Naive thymus-derived CD8-positive, alpha-beta T cell (primary cell): ENCODE measurements at regions not wholly inside any gene's neighbourhood (a gene's known extent, or its start where the extent isn't known, plus 50 kb on each side); places are given as distances from the start of the nearest gene placed in this dataset.

Experiments
- ATAC-seq, 2 donors: fragments of 150-1000 bp; cut with Tn5 transposase in 1 of 2; sonication (Bioruptor Pico), chemical (Tn5 transposase) in 1 of 2; 1 replicate in 1 of 2; 2 replicates in 1 of 2; pipeline ENCODE4 v1.10.0; 2021; ENCODE audit warnings: mild to moderate bottlenecking in 2 of 2, moderate library complexity in 2 of 2
- POLR2A ChIA-PET: fragments of 350-600 bp; sonication (Branson Sonifier 250); formaldehyde crosslinking; loops from one replicate; lab custom pipeline; 2021; ENCODE audit warnings: antibody characterized with exemption; lab: Charles Lee
- DNase-seq, 10 donors: peaks; one replicate each; pipeline versions ENCODE4 v3.0.0 to v3.0.0-alpha.2; 2020 to 2022
- H3K27ac Mint-ChIP-seq, 10 donors: one replicate each; pipeline ENCODE4 v1.8.0; 2020 to 2022; ENCODE audit warnings: mild to moderate bottlenecking in 10 of 10, mixed read lengths in 10 of 10, moderate library complexity in 4 of 10, inconsistent platforms in 1 of 10
- H3K27me3 Mint-ChIP-seq, 5 donors: one replicate each; pipeline ENCODE4 v1.8.0; 2021 to 2022; ENCODE audit warnings: mixed read lengths in 5 of 5
- H3K36me3 Mint-ChIP-seq, 3 donors: one replicate each; pipeline ENCODE4 v1.8.0; 2020 to 2022; ENCODE audit warnings: mixed read lengths in 3 of 3, mild to moderate bottlenecking in 2 of 3, inconsistent platforms in 1 of 3
- H3K4me1 Mint-ChIP-seq, 4 donors: one replicate each; pipeline ENCODE4 v1.8.0; 2021 to 2022; ENCODE audit warnings: mixed read lengths in 4 of 4
- H3K4me3 Mint-ChIP-seq, 10 donors: one replicate each; pipeline ENCODE4 v1.8.0; 2020 to 2022; ENCODE audit warnings: mild to moderate bottlenecking in 10 of 10, mixed read lengths in 10 of 10, moderate library complexity in 6 of 10, inconsistent platforms in 1 of 10
- H3K9me3 Mint-ChIP-seq, 9 donors: one replicate each; pipeline ENCODE4 v1.8.0; 2020 to 2022; ENCODE audit warnings: mixed read lengths in 9 of 9, mild to moderate bottlenecking in 3 of 9, inconsistent platforms in 1 of 9, moderate library complexity in 1 of 9

- Mint-ChIP-seq H3K27ac (no peak overlapping the region), H3K27me3 (peaks cover under 1 to 43% (median 32%) of the 10 kb centered on the region in 5 donors), H3K4me3 (no peak overlapping the region), H3K36me3 (peaks cover 0 to 7% (median 0%) of the 10 kb centered on the region in 3 donors), H3K4me1 (no peaks in the 10 kb centered on the region), H3K9me3 (peaks cover 0 to 29% (median 2%) of the 10 kb centered on the region in 9 donors)
- ATAC-seq = no peak
- no peak for DNase-seq
- POLR2A ChIA-PET = no interaction called here
These were observed 98.7 kb downstream of the CPZ start for GRCh38 chr4:8691151-8691775.

- ATAC-seq (no peak), DNase-seq (no peak)
- Mint-ChIP-seq H3K27me3 (peaks cover 1 to 48% (median 37%) of the 10 kb centered on the region in 5 donors), H3K4me1 (no peaks in the 10 kb centered on the region), H3K4me3 (no peak overlapping the region), H3K36me3 (peaks cover 0 to 7% (median 0%) of the 10 kb centered on the region in 3 donors), H3K27ac (no peak overlapping the region), H3K9me3 (peaks cover 0 to 29% (median 2%) of the 10 kb centered on the region in 9 donors)
- POLR2A ChIA-PET = no interaction called here
These were observed 97.9 kb downstream of the CPZ start for GRCh38 chr4:8690216-8691150.

- Mint-ChIP-seq H3K9me3 (peaks cover 0 to 29% (median 2%) of the 10 kb centered on the region in 9 donors), H3K27me3 (peaks cover 2 to 49% (median 40%) of the 10 kb centered on the region in 5 donors), H3K27ac (peak overlapping the region in 1 of 10 donors; percentile 4), H3K4me1 (no peaks in the 10 kb centered on the region), H3K36me3 (peaks cover 0 to 7% (median 0%) of the 10 kb centered on the region in 3 donors), H3K4me3 (no peak overlapping the region)
- ATAC-seq = no peak
- no peak for DNase-seq
- POLR2A ChIA-PET = no interaction called here
These were observed 97.2 kb downstream of the CPZ start for GRCh38 chr4:8689741-8690140.

GRCh38 chr4:8688908-8689445, 96.4 kb downstream of the CPZ start:
- ATAC-seq (no peak), DNase-seq (no peak)
- H3K27ac Mint-ChIP-seq = no peak overlapping the region
- H3K36me3 Mint-ChIP-seq = peaks cover 0 to 7% (median 0%) of the 10 kb centered on the region in 3 donors
- H3K4me1 Mint-ChIP-seq = no peaks in the 10 kb centered on the region
- H3K4me3 Mint-ChIP-seq = no peak overlapping the region
- H3K9me3 Mint-ChIP-seq = peaks cover 0 to 24% (median 2%) of the 10 kb centered on the region in 9 donors
- POLR2A ChIA-PET = no interaction called here
- peaks cover 2 to 47% (median 38%) of the 10 kb centered on the region in 5 donors for H3K27me3 Mint-ChIP-seq

- DNase-seq (no peak), ATAC-seq (no peak)
- Mint-ChIP-seq H3K27me3 (peaks cover 2 to 52% (median 41%) of the 10 kb centered on the region in 5 donors), H3K27ac (no peak overlapping the region), H3K36me3 (peaks cover 0 to 7% (median 0%) of the 10 kb centered on the region in 3 donors), H3K4me1 (no peaks in the 10 kb centered on the region), H3K9me3 (peaks cover 0 to 17% (median 0%) of the 10 kb centered on the region in 9 donors), H3K4me3 (no peak overlapping the region)
- POLR2A ChIA-PET = no interaction called here
These were observed 95.7 kb downstream of the CPZ start for GRCh38 chr4:8688041-8688907.

- no peaks in the 10 kb centered on the region for H3K4me1 Mint-ChIP-seq
- H3K4me3 Mint-ChIP-seq = no peak overlapping the region
- H3K36me3 Mint-ChIP-seq = peaks cover 0 to 7% (median 0%) of the 10 kb centered on the region in 3 donors
- H3K9me3 Mint-ChIP-seq = peaks cover 0 to 10% (median 0%) of the 10 kb centered on the region in 9 donors
- POLR2A ChIA-PET = no interaction called here
- no peak overlapping the region for H3K27ac Mint-ChIP-seq
- peaks cover 2 to 59% (median 45%) of the 10 kb centered on the region in 5 donors for H3K27me3 Mint-ChIP-seq
- DNase-seq (no peak), ATAC-seq (no peak)
These were observed 94.5 kb downstream of the CPZ start for GRCh38 chr4:8687083-8687482.

GRCh38 chr4:8685831-8686230, 93.3 kb downstream of the CPZ start:
- Mint-ChIP-seq H3K4me1 (no peaks in the 10 kb centered on the region), H3K4me3 (no peak overlapping the region), H3K36me3 (peaks cover 0 to 7% (median 0%) of the 10 kb centered on the region in 3 donors), H3K27me3 (peaks cover 2 to 62% (median 45%) of the 10 kb centered on the region in 5 donors), H3K27ac (no peak overlapping the region), H3K9me3 (peaks cover 0 to 12% (median 1%) of the 10 kb centered on the region in 9 donors)
- ATAC-seq (no peak), DNase-seq (no peak)
- POLR2A ChIA-PET = no interaction called here

GRCh38 chr4:8683462-8683861, 90.9 kb downstream of the CPZ start:
- Mint-ChIP-seq H3K9me3 (peaks cover 0 to 19% (median 0%) of the 10 kb centered on the region in 9 donors), H3K4me3 (no peak overlapping the region), H3K4me1 (no peaks in the 10 kb centered on the region), H3K27ac (no peak overlapping the region), H3K36me3 (peaks cover 0 to 7% (median 0%) of the 10 kb centered on the region in 3 donors), H3K27me3 (peaks cover 1 to 47% (median 34%) of the 10 kb centered on the region in 5 donors)
- ATAC-seq = no peak
- POLR2A ChIA-PET = no interaction called here
- DNase-seq = no peak

GRCh38 chr4:8682725-8683124, 90.2 kb downstream of the CPZ start:
- POLR2A ChIA-PET = no interaction called here
- ATAC-seq (no peak), DNase-seq (no peak)
- Mint-ChIP-seq H3K4me3 (no peak overlapping the region), H3K36me3 (peaks cover 0 to 7% (median 0%) of the 10 kb centered on the region in 3 donors), H3K27ac (no peak overlapping the region), H3K27me3 (peaks cover 1 to 43% (median 31%) of the 10 kb centered on the region in 5 donors), H3K9me3 (peaks cover 0 to 19% (median 0%) of the 10 kb centered on the region in 9 donors), H3K4me1 (no peaks in the 10 kb centered on the region)

GRCh38 chr4:8682296-8682695, 89.7 kb downstream of the CPZ start:
- ATAC-seq (no peak), DNase-seq (no peak)
- POLR2A ChIA-PET = no interaction called here
- H3K36me3 Mint-ChIP-seq = peaks cover 0 to 7% (median 0%) of the 10 kb centered on the region in 3 donors
- no peaks in the 10 kb centered on the region for H3K4me1 Mint-ChIP-seq
- peaks cover 0 to 19% (median 1%) of the 10 kb centered on the region in 9 donors for H3K9me3 Mint-ChIP-seq
- H3K27ac Mint-ChIP-seq = no peak overlapping the region
- peaks cover 1 to 39% (median 26%) of the 10 kb centered on the region in 5 donors for H3K27me3 Mint-ChIP-seq
- no peak overlapping the region for H3K4me3 Mint-ChIP-seq

GRCh38 chr4:8681391-8681790, 88.8 kb downstream of the CPZ start:
- Mint-ChIP-seq H3K27ac (peak overlapping the region in 1 of 10 donors; percentile 7), H3K36me3 (peaks cover 0 to under 1% (median 0%) of the 10 kb centered on the region in 3 donors), H3K27me3 (peaks cover 1 to 34% (median 17%) of the 10 kb centered on the region in 5 donors), H3K4me1 (no peaks in the 10 kb centered on the region), H3K4me3 (no peak overlapping the region), H3K9me3 (peaks cover 0 to 12% (median 5%) of the 10 kb centered on the region in 9 donors)
- DNase-seq = no peak
- no peak for ATAC-seq
- POLR2A ChIA-PET = no interaction called here

GRCh38 chr4:8679032-8679431, 86.5 kb downstream of the CPZ start:
- no peak overlapping the region for H3K27ac Mint-ChIP-seq
- DNase-seq = no peak
- H3K36me3 Mint-ChIP-seq = no peaks in the 10 kb centered on the region
- peaks cover 3 to 33% (median 11%) of the 10 kb centered on the region in 5 donors for H3K27me3 Mint-ChIP-seq
- no peak for ATAC-seq
- no peak overlapping the region for H3K4me3 Mint-ChIP-seq
- no peaks in the 10 kb centered on the region for H3K4me1 Mint-ChIP-seq
- POLR2A ChIA-PET = no interaction called here
- H3K9me3 Mint-ChIP-seq = peaks cover 1 to 15% (median 7%) of the 10 kb centered on the region in 9 donors
